HEK293T (cell line): ENCODE measurements at regions not wholly inside any gene's neighbourhood (a gene's known extent, or its start where the extent isn't known, plus 50 kb on each side); places are given as distances from the start of the nearest gene placed in this dataset.

ENCODE experiments used
- CTCF ChIA-PET: fragments of 350-600 bp; formaldehyde crosslinking; extraction: SDS; loops from one replicate; lab custom pipeline; 2021; ENCODE audit warnings: antibody characterized with exemption, inconsistent platforms; lab: Yijun Ruan, JAX
- POLR2A ChIA-PET: fragments of 350-600 bp; formaldehyde crosslinking; extraction: SDS; loops from one replicate; lab custom pipeline; 2020; ENCODE audit warnings: antibody characterized with exemption, inconsistent platforms; lab: Yijun Ruan, JAX
- DNase-seq: peaks from one replicate; pipeline ENCODE4 v3.0.0; 2012; ENCODE audit warnings: mixed read lengths; ENCODE audit errors: extremely low spot score
- ARNT ChIP-seq: fragments of 450-650 bp; IDR thresholded peaks from 2 replicates; pipeline ENCODE4 v1.6.1; 2017; ENCODE audit warnings: mild to moderate bottlenecking
- BHLHE40 ChIP-seq: fragments of 450-650 bp; IDR thresholded peaks from 2 replicates; pipeline ENCODE4 v1.6.1; 2016; ENCODE audit warnings: mild to moderate bottlenecking, moderate library complexity, borderline replicate concordance
- CTBP1 ChIP-seq: fragments of 450-650 bp; IDR thresholded peaks from 2 replicates; pipeline ENCODE4 v1.6.1; 2016; ENCODE audit warnings: borderline replicate concordance
- ELF4 ChIP-seq: fragments of 450-650 bp; IDR thresholded peaks from 2 replicates; pipeline ENCODE4 v1.6.1; 2017; ENCODE audit warnings: antibody characterized with exemption
- FOXA1 ChIP-seq: fragments of 450-650 bp; IDR thresholded peaks from 2 replicates; pipeline ENCODE4 v1.6.1; 2016; ENCODE audit warnings: mild to moderate bottlenecking
- FOXK2 ChIP-seq: fragments of 450-650 bp; IDR thresholded peaks from 2 replicates; pipeline ENCODE4 v1.6.1; 2016; ENCODE audit warnings: mild to moderate bottlenecking
- FOXM1 ChIP-seq: fragments of 450-650 bp; IDR thresholded peaks from 2 replicates; pipeline ENCODE4 v1.6.1; 2017; ENCODE audit warnings: mild to moderate bottlenecking, borderline replicate concordance
- HDGF ChIP-seq: fragments of 450-650 bp; IDR thresholded peaks from 2 replicates; pipeline ENCODE4 v1.6.1; 2017; ENCODE audit warnings: antibody characterized with exemption, borderline replicate concordance
- L3MBTL2 ChIP-seq: fragments of 450-650 bp; conservative IDR thresholded peaks from 2 replicates; pipeline ENCODE4 v1.6.1; 2016; ENCODE audit warnings: mild to moderate bottlenecking
- LEF1 ChIP-seq: fragments of 450-650 bp; IDR thresholded peaks from 2 replicates; pipeline ENCODE4 v1.6.1; 2017; ENCODE audit warnings: mild to moderate bottlenecking, borderline replicate concordance
- NFRKB ChIP-seq: fragments of 450-650 bp; IDR thresholded peaks from 2 replicates; pipeline ENCODE4 v1.6.1; 2016; ENCODE audit warnings: mild to moderate bottlenecking, moderate library complexity
- PKNOX1 ChIP-seq: fragments of 450-650 bp; IDR thresholded peaks from 2 replicates; pipeline ENCODE4 v1.6.1; 2016
- SP1 ChIP-seq: fragments of 450-650 bp; IDR thresholded peaks from 2 replicates; pipeline ENCODE4 v1.6.1; 2017
- SUZ12 ChIP-seq: fragments of 450-650 bp; IDR thresholded peaks from 2 replicates; pipeline ENCODE4 v1.6.1; 2016; ENCODE audit warnings: mild to moderate bottlenecking
- TARDBP ChIP-seq: fragments of 450-650 bp; IDR thresholded peaks from 2 replicates; pipeline ENCODE4 v1.6.1; 2016
- ZNF384 ChIP-seq: fragments of 450-650 bp; IDR thresholded peaks from 2 replicates; pipeline ENCODE4 v1.6.1; 2016

- CTCF ChIA-PET, result interaction anchor here (0.9 kb wide), 1 partner anchor 46 kb away, joined by 4 read pairs; no protein-coding TSS in a partner anchor
- DNase-seq, result peak; percentile 21
- no peak for TF ChIP-seq SP1
- no peak for TF ChIP-seq L3MBTL2
- TF ChIP-seq CTBP1, result no peak
- TF ChIP-seq FOXM1, result no peak
- no peak for TF ChIP-seq HDGF
- POLR2A ChIA-PET, result interaction anchor here (0.8 kb wide), 1 partner anchor 8 kb away, joined by 4 read pairs; no protein-coding TSS in a partner anchor
Observed at GRCh38 chr10:36679554-36679953, 445.8 kb upstream of the ANKRD30A start.

- ChIA-PET CTCF (no interaction called here), POLR2A (no interaction called here)
- no peak for DNase-seq
- TF ChIP-seq SP1, result no peak
- TF ChIP-seq ARNT, result no peak
- TF ChIP-seq FOXK2, result no peak
- TF ChIP-seq SUZ12, result no peak
- no peak for TF ChIP-seq FOXM1
- no peak for TF ChIP-seq FOXA1
- no peak for TF ChIP-seq CTBP1
- TF ChIP-seq PKNOX1, result no peak
- no peak for TF ChIP-seq HDGF
- TF ChIP-seq LEF1, result no peak
- TF ChIP-seq L3MBTL2, result no peak
- no peak for TF ChIP-seq TARDBP
- TF ChIP-seq NFRKB, result no peak
Observed at GRCh38 chr10:36677431-36677768, 448.0 kb upstream of the ANKRD30A start.

- ChIA-PET POLR2A (no interaction called here), CTCF (interaction anchor here (1.6 kb wide), 1 partner anchor 49 kb away, joined by 5 read pairs; no protein-coding TSS in a partner anchor)
- no peak for TF ChIP-seq FOXK2
- TF ChIP-seq LEF1, result no peak
- no peak for TF ChIP-seq FOXM1
- no peak for TF ChIP-seq NFRKB
- TF ChIP-seq SP1, result no peak
- no peak for TF ChIP-seq BHLHE40
- TF ChIP-seq ELF4, result no peak
- no peak for TF ChIP-seq TARDBP
- peak; percentile 71 for TF ChIP-seq PKNOX1
- no peak for DNase-seq
Observed at GRCh38 chr10:36676756-36677430, 448.5 kb upstream of the ANKRD30A start.

- ChIA-PET CTCF (interaction anchor here (0.5 to 1.6 kb wide), 2 partner anchors 50 to 1038 kb away, joined by 5 read pairs; no protein-coding TSS in a partner anchor), POLR2A (no interaction called here)
- TF ChIP-seq ZNF384 (no peak), PKNOX1 (no peak), CTBP1 (no peak), FOXK2 (no peak), FOXM1 (no peak), HDGF (no peak), L3MBTL2 (no peak), ELF4 (no peak), SP1 (no peak), BHLHE40 (no peak), SUZ12 (no peak), TARDBP (no peak), NFRKB (no peak), FOXA1 (no peak), LEF1 (no peak)
- DNase-seq, result no peak
Observed at GRCh38 chr10:36676321-36676720, 449.1 kb upstream of the ANKRD30A start.

GRCh38 chr10:36675458-36675880 is 449.9 kb upstream of the ANKRD30A start:
- ChIA-PET POLR2A (no interaction called here), CTCF (interaction anchor here (1.6 kb wide), 1 partner anchor 50 kb away, joined by 5 read pairs; no protein-coding TSS in a partner anchor)
- no peak for TF ChIP-seq FOXA1
- no peak for TF ChIP-seq L3MBTL2
- no peak for TF ChIP-seq ELF4
- no peak for TF ChIP-seq PKNOX1
- TF ChIP-seq SP1, result no peak
- no peak for TF ChIP-seq ARNT
- TF ChIP-seq HDGF, result no peak
- TF ChIP-seq SUZ12, result no peak
- no peak for TF ChIP-seq FOXM1
- TF ChIP-seq ZNF384, result no peak
- TF ChIP-seq CTBP1, result no peak
- TF ChIP-seq FOXK2, result no peak
- TF ChIP-seq TARDBP, result no peak
- no peak for DNase-seq

- TF ChIP-seq LEF1, result no peak
- TF ChIP-seq CTBP1, result no peak
- TF ChIP-seq SUZ12, result no peak
- no peak for TF ChIP-seq HDGF
- TF ChIP-seq SP1, result no peak
- TF ChIP-seq ZNF384, result no peak
- TF ChIP-seq FOXA1, result no peak
- TF ChIP-seq TARDBP, result no peak
- no peak for TF ChIP-seq ELF4
- TF ChIP-seq BHLHE40, result no peak
- TF ChIP-seq L3MBTL2, result no peak
- TF ChIP-seq PKNOX1, result no peak
- CTCF ChIA-PET, result no interaction called here
- POLR2A ChIA-PET, result interaction anchor here (1.3 kb wide), 1 partner anchor 8 kb away, joined by 4 read pairs; no protein-coding TSS in a partner anchor
- no peak for DNase-seq
Observed at GRCh38 chr10:36671607-36672006, 453.8 kb upstream of the ANKRD30A start.
